H9 (cell line): ENCODE measurements at regions not wholly inside any gene's neighbourhood (a gene's known extent, or its start where the extent isn't known, plus 50 kb on each side); places are given as distances from the start of the nearest gene placed in this dataset.

Experiments
- DNase-seq: peaks from one replicate; pipeline ENCODE4 v3.0.0-alpha.2; 2017
- H2AFZ ChIP-seq: one replicate; pipeline ENCODE4 v1.6.1; 2013; ENCODE audit warnings: mild to moderate bottlenecking, low read length, control low read depth, moderate library complexity
- H2AK5ac ChIP-seq: 2 replicates; pipeline ENCODE4 v1.6.1; 2013; ENCODE audit warnings: low read length, control low read depth, mixed read lengths; ENCODE audit not compliant: insufficient read length
- H2BK120ac ChIP-seq: one replicate; pipeline ENCODE4 v1.6.1; 2013; ENCODE audit warnings: low read depth, mild to moderate bottlenecking, low read length, control low read depth, inconsistent platforms; ENCODE audit not compliant: poor library complexity, severe bottlenecking
- H2BK12ac ChIP-seq: 2 replicates; pipeline ENCODE4 v1.6.1; 2013; ENCODE audit warnings: low read length, control low read depth, mixed read lengths, low read depth; ENCODE audit not compliant: insufficient read length
- H2BK15ac ChIP-seq: 2 replicates; pipeline ENCODE4 v1.6.1; 2013; ENCODE audit warnings: low read depth, low read length, control low read depth
- H2BK20ac ChIP-seq: one replicate; pipeline ENCODE4 v1.6.1; 2013; ENCODE audit warnings: low read depth, mild to moderate bottlenecking, low read length, control low read depth, inconsistent platforms; ENCODE audit not compliant: poor library complexity, severe bottlenecking
- H2BK5ac ChIP-seq: 2 replicates; pipeline ENCODE4 v1.6.1; 2013; ENCODE audit warnings: low read length, control low read depth, mixed read lengths; ENCODE audit not compliant: insufficient read length
- H3K14ac ChIP-seq: 2 replicates; pipeline ENCODE4 v1.6.1; 2013; ENCODE audit warnings: low read length, control low read depth; ENCODE audit not compliant: insufficient read depth
- H3K18ac ChIP-seq: 2 replicates; pipeline ENCODE4 v1.6.1; 2013; ENCODE audit warnings: low read depth, mild to moderate bottlenecking, mixed read lengths, low read length, control low read depth; ENCODE audit not compliant: insufficient read length
- H3K23ac ChIP-seq: 2 replicates; pipeline ENCODE4 v1.6.1; 2013; ENCODE audit warnings: low read length, control low read depth, mixed read lengths, low read depth; ENCODE audit not compliant: insufficient read length
- H3K23me2 ChIP-seq: 2 replicates; pipeline ENCODE4 v1.6.1; 2013; ENCODE audit warnings: low read depth, mild to moderate bottlenecking, mixed read lengths, low read length, control low read depth; ENCODE audit not compliant: insufficient read length, poor library complexity, severe bottlenecking
- H3K27ac ChIP-seq: 2 replicates; pipeline ENCODE4 v1.5.1; 2013; ENCODE audit warnings: low read length, control low read depth, mixed read lengths, low read depth; ENCODE audit not compliant: insufficient read length
- H3K27me3 ChIP-seq: 2 replicates; pipeline ENCODE4 v1.6.1; 2013; ENCODE audit warnings: low read length, control low read depth, inconsistent platforms; ENCODE audit not compliant: insufficient read depth
- H3K4ac ChIP-seq: 2 replicates; pipeline ENCODE4 v1.6.1; 2013; ENCODE audit warnings: low read depth, mild to moderate bottlenecking, control low read depth, inconsistent platforms, low read length, moderate library complexity
- H3K4me1 ChIP-seq: 2 replicates; pipeline ENCODE4 v1.6.1; 2013; ENCODE audit warnings: low read length, control low read depth, inconsistent platforms; ENCODE audit not compliant: insufficient read depth
- H3K4me2 ChIP-seq: 2 replicates; pipeline ENCODE4 v1.6.1; 2013; ENCODE audit warnings: low read length, control low read depth, mixed read lengths; ENCODE audit not compliant: insufficient read length, insufficient read depth
- H3K56ac ChIP-seq: 2 replicates; pipeline ENCODE4 v1.6.1; 2013; ENCODE audit warnings: low read depth, mild to moderate bottlenecking, mixed read lengths, low read length, control low read depth; ENCODE audit not compliant: insufficient read length
- H3K79me1 ChIP-seq: 2 replicates; pipeline ENCODE4 v1.6.1; 2013; ENCODE audit warnings: low read depth, mild to moderate bottlenecking, moderate library complexity, low read length, control low read depth, inconsistent platforms; ENCODE audit not compliant: insufficient read depth, poor library complexity, severe bottlenecking
- H3K79me2 ChIP-seq: 2 replicates; pipeline ENCODE4 v1.6.1; 2013; ENCODE audit warnings: low read length, control low read depth, inconsistent platforms; ENCODE audit not compliant: insufficient read depth
- H3K9ac ChIP-seq: 2 replicates; pipeline ENCODE4 v1.6.1; 2013; ENCODE audit warnings: low read length, control low read depth, mixed read lengths; ENCODE audit not compliant: insufficient read length; ENCODE audit errors: extremely low read depth
- H3K9me3 ChIP-seq: one replicate; pipeline ENCODE4 v1.6.1; 2013; ENCODE audit warnings: low read depth, low read length, inconsistent platforms; ENCODE audit not compliant: control insufficient read depth
- H3T11ph ChIP-seq: one replicate; pipeline ENCODE4 v1.6.1; 2013; ENCODE audit warnings: mild to moderate bottlenecking, low read length, control low read depth, inconsistent platforms
- H4K20me1 ChIP-seq: one replicate; pipeline ENCODE4 v1.6.1; 2013; ENCODE audit not compliant: control insufficient read depth, insufficient read length, insufficient read depth
- H4K5ac ChIP-seq: 2 replicates; pipeline ENCODE4 v1.6.1; 2013; ENCODE audit warnings: low read depth, mild to moderate bottlenecking, mixed read lengths, low read length, control low read depth; ENCODE audit not compliant: insufficient read length
- H4K8ac ChIP-seq: replicated peaks from 2 replicates; pipeline ENCODE4 v1.6.1; 2013; ENCODE audit warnings: low read length, control low read depth, mixed read lengths, low read depth; ENCODE audit not compliant: insufficient read length
- H4K91ac ChIP-seq: 2 replicates; pipeline ENCODE4 v1.6.1; 2013; ENCODE audit warnings: low read depth, mild to moderate bottlenecking, moderate library complexity, mixed read lengths, low read length, control low read depth; ENCODE audit not compliant: insufficient read length
- H3K27ac Mint-ChIP-seq, 3 experiments: 2 replicates in 2 of 3; 3 replicates in 1 of 3; pipeline ENCODE4 v1.8.0; 2020 to 2021; ENCODE audit warnings: mixed read lengths in 3 of 3, mild to moderate bottlenecking in 1 of 3, moderate library complexity in 1 of 3
- H3K27me3 Mint-ChIP-seq: 2 replicates; pipeline ENCODE4 v1.8.0; 2021; ENCODE audit warnings: low read depth, mild to moderate bottlenecking, moderate library complexity, mixed read lengths
- H3K36me3 Mint-ChIP-seq, 3 experiments: 2 replicates in 2 of 3; 3 replicates in 1 of 3; pipeline ENCODE4 v1.8.0; 2020 to 2021; ENCODE audit warnings: low read depth in 3 of 3, mixed read lengths in 3 of 3; ENCODE audit not compliant: insufficient read depth in 1 of 3
- H3K4me1 Mint-ChIP-seq, 2 experiments: 2 replicates each; pipeline ENCODE4 v1.8.0; 2020; ENCODE audit warnings: mixed read lengths in 2 of 2
- H3K4me3 Mint-ChIP-seq, 2 experiments: 2 replicates in 1 of 2; 3 replicates in 1 of 2; pipeline ENCODE4 v1.8.0; 2020 to 2021; ENCODE audit warnings: mild to moderate bottlenecking in 2 of 2, mixed read lengths in 2 of 2, moderate library complexity in 1 of 2
- H3K9me3 Mint-ChIP-seq, 2 experiments: 2 replicates in 1 of 2; 3 replicates in 1 of 2; pipeline ENCODE4 v1.8.0; 2020; ENCODE audit warnings: mild to moderate bottlenecking in 2 of 2, mixed read lengths in 2 of 2, moderate library complexity in 1 of 2
- WGBS: extraction: QIAGEN DNeasy Blood & Tissue Kit; methylation state at CpG from one replicate; pipeline ENCODE4 v1.1.7; 2013; ENCODE audit warnings: missing lambda C conversion rate, low lambda C conversion rate, mixed read lengths; ENCODE audit not compliant: insufficient read length; ENCODE audit errors: extremely low coverage; 5-methylcytosine and 5-hydroxymethylcytosine counted together
- TF ChIP-seq, protein P1 (sequence below): fragments of 200-600 bp; sonication (generic); conservative IDR thresholded peaks from 3 replicates; pipeline ENCODE4 v1.8.0; 2021; ENCODE audit warnings: antibody characterized with exemption, mild to moderate bottlenecking

DNA sequence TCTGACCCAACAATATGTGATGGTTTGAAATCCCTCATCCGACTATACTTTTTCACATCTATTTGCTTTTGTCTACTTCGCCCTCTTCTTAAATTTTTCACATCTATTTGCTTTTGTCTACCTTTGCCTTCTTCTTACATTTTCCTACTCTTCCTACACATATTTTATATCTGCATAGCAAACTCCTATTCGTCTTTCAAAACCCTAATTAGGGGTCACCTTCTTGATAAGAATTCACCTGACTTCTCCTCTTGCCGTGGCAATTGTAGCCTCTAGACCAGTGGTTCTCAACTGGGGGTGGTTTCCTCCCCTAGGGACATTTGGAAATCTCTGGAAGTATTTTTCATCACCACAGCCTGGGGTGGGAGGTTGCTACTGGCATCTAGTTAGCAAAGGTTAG lies 607.4 kb downstream of the NTRK3 start:
- Histone ChIP-seq H3K18ac (no peak overlapping the region), H3K4me2 (no peak overlapping the region), H3K9me3 (no peaks in the 10 kb centered on the region), H2AFZ (no peak overlapping the region), H2BK5ac (no peak overlapping the region), H3K23ac (no peak overlapping the region), H3K14ac (no peak overlapping the region), H2BK15ac (no peak overlapping the region), H4K20me1 (no peaks in the 10 kb centered on the region), H3K27me3 (no peaks in the 10 kb centered on the region), H3K27ac (no peak overlapping the region), H3K56ac (no peak overlapping the region), H2AK5ac (no peak overlapping the region), H4K5ac (no peak overlapping the region), H4K91ac (no peak overlapping the region), H2BK12ac (no peak overlapping the region), H3K9ac (no peak overlapping the region), H3T11ph (no peak overlapping the region), H2BK120ac (no peak overlapping the region), H3K4ac (no peak overlapping the region), H3K79me1 (no peaks in the 10 kb centered on the region), H3K79me2 (no peaks in the 10 kb centered on the region), H3K4me1 (no peaks in the 10 kb centered on the region; the same call in 1 of the 2 replicates), H2BK20ac (no peak overlapping the region), H3K23me2 (no peaks in the 10 kb centered on the region), H4K8ac (no peak overlapping the region)
- no peak overlapping the region for H3K27ac Mint-ChIP-seq
- H3K4me1 Mint-ChIP-seq: peaks cover 4 to 9% of the 10 kb centered on the region in 2 experiments; a peak in 2 of 4 replicates
- TF ChIP-seq, protein P1, sequence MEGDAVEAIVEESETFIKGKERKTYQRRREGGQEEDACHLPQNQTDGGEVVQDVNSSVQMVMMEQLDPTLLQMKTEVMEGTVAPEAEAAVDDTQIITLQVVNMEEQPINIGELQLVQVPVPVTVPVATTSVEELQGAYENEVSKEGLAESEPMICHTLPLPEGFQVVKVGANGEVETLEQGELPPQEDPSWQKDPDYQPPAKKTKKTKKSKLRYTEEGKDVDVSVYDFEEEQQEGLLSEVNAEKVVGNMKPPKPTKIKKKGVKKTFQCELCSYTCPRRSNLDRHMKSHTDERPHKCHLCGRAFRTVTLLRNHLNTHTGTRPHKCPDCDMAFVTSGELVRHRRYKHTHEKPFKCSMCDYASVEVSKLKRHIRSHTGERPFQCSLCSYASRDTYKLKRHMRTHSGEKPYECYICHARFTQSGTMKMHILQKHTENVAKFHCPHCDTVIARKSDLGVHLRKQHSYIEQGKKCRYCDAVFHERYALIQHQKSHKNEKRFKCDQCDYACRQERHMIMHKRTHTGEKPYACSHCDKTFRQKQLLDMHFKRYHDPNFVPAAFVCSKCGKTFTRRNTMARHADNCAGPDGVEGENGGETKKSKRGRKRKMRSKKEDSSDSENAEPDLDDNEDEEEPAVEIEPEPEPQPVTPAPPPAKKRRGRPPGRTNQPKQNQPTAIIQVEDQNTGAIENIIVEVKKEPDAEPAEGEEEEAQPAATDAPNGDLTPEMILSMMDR: no peak
- no peaks in the 10 kb centered on the region for H3K9me3 Mint-ChIP-seq
- H3K36me3 Mint-ChIP-seq: no peaks in the 10 kb centered on the region
- no peak for DNase-seq
- 100% methylated on average over 3 of the region's 4 CpGs for WGBS
- H3K4me3 Mint-ChIP-seq: no peak overlapping the region; a peak in 1 of 5 replicates
- H3K27me3 Mint-ChIP-seq: no peaks in the 10 kb centered on the region
